GM18519 (cell line): ENCODE measurements at regions not wholly inside any gene's neighbourhood (a gene's known extent, or its start where the extent isn't known, plus 50 kb on each side); places are given as distances from the start of the nearest gene placed in this dataset.

Source experiments
- ATAC-seq: cut with Tn5 transposase; IDR thresholded peaks from one replicate; pipeline ENCODE4 v1.9.1; 2021; ENCODE audit warnings: mild to moderate bottlenecking, moderate library complexity; ENCODE audit not compliant: unreplicated experiment, low FRiP score

GRCh38 chr13:103370790-103371189 is 304.6 kb upstream of the SLC10A2 start:
- no peak for ATAC-seq

GRCh38 chr13:103358255-103358932 is 292.2 kb upstream of the SLC10A2 start:
- no peak for ATAC-seq

GRCh38 chr13:103356226-103356864 is 290.1 kb upstream of the SLC10A2 start:
- ATAC-seq, result no peak

- no peak for ATAC-seq
These were observed 288.0 kb upstream of the SLC10A2 start for GRCh38 chr13:103354171-103354570.

- no peak for ATAC-seq
These were observed 285.0 kb upstream of the SLC10A2 start for GRCh38 chr13:103351035-103351828.

- no peak for ATAC-seq
These were observed 283.9 kb upstream of the SLC10A2 start for GRCh38 chr13:103350147-103350546.

- no peak for ATAC-seq
These were observed 283.2 kb upstream of the SLC10A2 start for GRCh38 chr13:103349211-103349980.

GRCh38 chr13:103335241-103335640 is 269.0 kb upstream of the SLC10A2 start:
- no peak for ATAC-seq

GRCh38 chr13:103331924-103332323 is 265.7 kb upstream of the SLC10A2 start:
- no peak for ATAC-seq

GRCh38 chr13:103328899-103329298 is 262.7 kb upstream of the SLC10A2 start:
- ATAC-seq, result no peak

GRCh38 chr13:103326326-103326725 is 260.1 kb upstream of the SLC10A2 start:
- ATAC-seq, result no peak

- no peak for ATAC-seq
These were observed 259.5 kb upstream of the SLC10A2 start for GRCh38 chr13:103325672-103326071.

GRCh38 chr13:103324641-103325040 is 258.4 kb upstream of the SLC10A2 start:
- no peak for ATAC-seq

- no peak for ATAC-seq
These were observed 249.5 kb upstream of the SLC10A2 start for GRCh38 chr13:103315711-103316110.

- ATAC-seq, result no peak
These were observed 246.2 kb upstream of the SLC10A2 start for GRCh38 chr13:103312467-103312866.

- ATAC-seq, result no peak
These were observed 242.4 kb upstream of the SLC10A2 start for GRCh38 chr13:103308667-103309066.

GRCh38 chr13:103306163-103306562 is 239.9 kb upstream of the SLC10A2 start:
- no peak for ATAC-seq

- ATAC-seq, result no peak
These were observed 236.9 kb upstream of the SLC10A2 start for GRCh38 chr13:103303078-103303651.

- ATAC-seq, result no peak
These were observed 236.5 kb upstream of the SLC10A2 start for GRCh38 chr13:103302676-103303075.

GRCh38 chr13:103299079-103299478 is 232.9 kb upstream of the SLC10A2 start:
- ATAC-seq, result no peak
